GM21526 (cell line): ENCODE measurements at regions not wholly inside any gene's neighbourhood (a gene's known extent, or its start where the extent isn't known, plus 50 kb on each side); places are given as distances from the start of the nearest gene placed in this dataset.

Experiments used
- ATAC-seq: cut with Tn5 transposase; IDR thresholded peaks from one replicate; pipeline ENCODE4 v1.9.1; 2021; ENCODE audit warnings: moderate library complexity; ENCODE audit not compliant: unreplicated experiment, low FRiP score

DNA sequence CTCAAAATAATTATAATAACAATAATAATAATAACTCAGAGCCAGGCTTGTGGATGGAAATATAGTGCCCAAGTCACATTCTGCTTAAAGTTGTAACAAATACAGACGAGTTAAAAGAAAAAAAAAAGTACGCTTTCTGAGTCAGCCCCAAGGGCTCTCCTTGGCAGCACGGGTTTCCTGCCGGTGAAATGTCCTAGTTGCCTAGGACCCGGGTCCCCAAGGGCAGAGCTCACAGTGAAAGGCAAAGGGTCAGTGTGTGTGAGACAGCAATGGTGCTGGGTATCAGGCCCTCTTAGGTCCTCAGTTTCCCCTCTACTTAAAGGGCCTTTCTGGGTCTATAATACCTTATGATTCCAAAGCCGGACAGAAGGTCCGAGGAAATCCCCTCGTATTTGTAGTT, 96.3 kb upstream of the CLMN start:
- no peak for ATAC-seq

DNA sequence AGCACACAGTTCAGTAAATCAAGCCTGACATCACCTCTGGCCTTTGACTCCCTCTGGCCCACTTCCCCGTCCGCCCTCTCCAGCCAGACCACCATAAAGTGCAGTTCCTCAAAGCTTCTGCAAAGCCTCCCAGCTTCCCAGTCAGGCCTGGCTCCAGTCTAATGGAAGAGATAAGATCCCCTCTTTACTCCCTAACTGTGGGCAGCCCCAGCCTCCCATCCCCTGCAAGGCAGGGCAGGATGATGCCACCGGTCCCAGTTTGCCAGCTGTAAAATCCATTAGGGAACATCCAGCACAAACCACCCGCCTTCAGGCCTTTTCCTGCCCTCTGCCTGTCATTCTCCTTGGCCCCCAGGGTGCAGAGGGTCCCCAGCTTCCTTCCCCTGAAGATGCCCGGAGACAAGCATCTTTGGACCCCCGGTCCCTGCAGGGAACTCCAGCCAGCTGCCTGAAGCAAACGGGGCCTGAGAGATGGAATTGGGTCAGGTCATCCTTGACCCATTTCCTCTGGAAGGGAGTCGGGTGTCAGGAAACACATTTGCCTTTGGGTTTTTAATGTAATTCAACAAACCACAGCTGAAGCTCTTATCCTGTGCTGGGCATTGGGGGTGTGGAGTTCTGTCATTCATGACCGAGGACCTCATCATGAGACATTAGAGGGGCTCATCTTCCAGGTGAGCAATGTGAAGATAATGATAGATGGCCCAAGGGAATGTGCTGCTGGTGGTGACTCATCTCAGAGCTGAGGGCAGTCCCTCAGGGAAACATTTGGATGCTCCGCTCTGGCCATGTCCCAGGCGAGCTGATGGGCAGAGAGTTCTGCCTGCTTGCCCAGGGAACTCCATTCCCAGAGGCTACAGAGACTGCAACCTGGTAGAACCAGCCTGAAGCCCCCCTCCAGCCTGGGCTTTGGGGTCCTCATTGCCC, 93.8 kb upstream of the CLMN start:
- no peak for ATAC-seq

DNA sequence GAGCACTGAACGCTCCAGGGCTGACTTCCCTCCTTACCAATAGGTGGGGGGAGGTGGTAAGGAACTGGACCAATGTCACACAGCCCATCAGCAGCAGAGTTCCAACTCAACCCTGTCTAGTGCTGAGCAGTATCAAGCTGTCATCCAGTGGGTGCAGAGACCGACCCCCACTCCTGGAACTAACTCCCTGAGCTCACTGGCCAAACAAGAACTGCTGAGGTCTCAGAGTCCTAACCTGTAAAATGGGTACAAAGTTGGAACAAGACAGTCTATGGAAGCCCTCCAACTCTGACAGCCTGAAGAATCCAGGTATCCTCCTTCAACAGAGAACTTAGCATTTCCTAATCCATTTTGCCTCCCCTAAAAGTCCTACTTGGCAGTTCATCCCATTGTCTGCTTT, 91.1 kb upstream of the CLMN start:
- no peak for ATAC-seq

DNA sequence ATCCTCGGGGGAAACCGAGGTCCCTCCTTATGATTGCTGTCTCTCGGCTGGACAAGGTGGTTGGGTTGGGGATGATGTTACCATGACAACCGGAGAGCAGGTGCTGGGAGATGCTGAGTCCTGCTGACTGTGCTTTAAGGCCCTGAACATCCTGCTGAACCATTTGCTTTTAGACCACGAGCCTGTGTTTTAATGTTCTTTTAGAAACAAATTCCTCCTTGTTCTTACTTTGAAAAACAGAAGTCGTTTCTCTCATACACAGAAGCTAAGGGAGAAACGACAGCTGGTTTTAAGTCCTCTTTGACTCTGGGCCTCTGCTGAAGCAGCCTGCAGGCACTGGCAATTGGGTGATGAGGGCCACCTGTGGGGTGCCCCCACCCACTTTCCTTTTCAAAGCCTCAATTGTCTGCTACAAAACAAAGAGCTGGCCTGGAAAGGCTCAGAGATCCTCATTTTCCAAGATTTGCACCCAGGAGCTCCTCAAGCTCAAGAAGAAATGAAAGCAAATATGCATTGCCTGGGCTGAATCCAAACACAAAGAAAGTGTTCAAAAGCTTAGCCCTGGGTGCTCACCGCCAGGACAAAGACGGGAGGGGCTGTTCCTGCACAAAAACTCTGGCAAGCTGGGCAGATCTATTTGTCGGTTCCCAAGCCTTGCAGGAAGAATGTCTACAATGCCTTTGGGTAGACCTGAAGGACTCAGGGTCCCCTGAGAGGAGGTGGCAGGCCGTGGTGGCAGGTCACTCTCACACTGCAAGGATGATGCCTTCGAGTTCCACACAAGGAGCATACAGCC, 90.0 kb upstream of the CLMN start:
- ATAC-seq = no peak

DNA sequence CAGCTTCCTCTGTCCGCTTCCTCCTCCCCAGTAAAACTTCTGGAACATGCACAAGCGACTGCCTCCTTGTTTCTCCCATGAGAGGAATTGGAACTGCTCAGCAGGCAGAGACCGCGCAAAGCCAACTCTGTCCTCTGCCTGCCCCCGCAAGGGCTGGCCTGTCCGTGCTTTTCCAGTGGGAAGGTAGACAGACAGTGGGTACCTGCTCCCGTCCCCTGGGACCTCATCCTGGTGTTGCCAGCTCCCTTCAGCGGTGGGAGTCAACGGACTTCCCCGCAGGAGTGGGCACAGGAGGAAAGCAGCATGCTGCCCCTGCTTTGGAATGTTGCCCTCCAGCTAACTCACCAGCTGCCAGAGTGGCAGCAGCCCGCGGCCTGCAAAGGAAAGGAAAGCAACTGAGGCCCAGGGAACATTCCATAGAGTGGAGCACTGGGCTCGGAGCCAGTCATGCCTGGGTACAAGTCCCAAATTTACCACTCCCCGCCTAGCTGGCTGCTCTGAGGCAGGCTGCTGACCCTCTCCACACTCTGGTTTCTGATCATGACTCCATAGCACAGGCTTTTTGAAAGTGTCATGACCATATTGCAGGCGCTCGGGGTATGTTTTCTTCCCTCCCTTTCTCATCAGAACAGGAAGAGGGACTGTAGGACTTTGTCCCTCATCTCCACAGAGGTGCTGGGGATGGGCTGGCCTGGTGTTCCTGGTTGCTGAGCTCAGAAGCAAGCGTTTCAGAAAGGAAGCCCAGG, 89.2 kb upstream of the CLMN start:
- ATAC-seq = no peak

DNA sequence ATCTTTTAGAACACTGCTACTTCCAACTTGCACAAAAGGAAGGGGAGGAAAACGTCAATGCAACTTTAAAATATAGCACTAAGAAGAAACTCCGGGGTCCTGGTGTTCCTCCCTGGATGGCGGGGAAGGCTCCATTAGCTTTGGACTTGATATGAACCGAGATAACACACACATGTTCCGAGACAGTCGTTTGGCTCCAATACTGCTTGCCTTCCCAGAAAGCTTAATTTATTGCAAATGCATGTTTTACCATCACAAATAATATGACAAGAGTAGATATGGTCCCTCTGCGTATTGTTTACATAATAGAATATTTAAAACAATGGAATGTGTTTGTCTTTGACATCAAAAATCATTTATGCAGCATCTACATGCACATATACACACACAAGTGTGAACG, 87.6 kb upstream of the CLMN start:
- no peak for ATAC-seq

DNA sequence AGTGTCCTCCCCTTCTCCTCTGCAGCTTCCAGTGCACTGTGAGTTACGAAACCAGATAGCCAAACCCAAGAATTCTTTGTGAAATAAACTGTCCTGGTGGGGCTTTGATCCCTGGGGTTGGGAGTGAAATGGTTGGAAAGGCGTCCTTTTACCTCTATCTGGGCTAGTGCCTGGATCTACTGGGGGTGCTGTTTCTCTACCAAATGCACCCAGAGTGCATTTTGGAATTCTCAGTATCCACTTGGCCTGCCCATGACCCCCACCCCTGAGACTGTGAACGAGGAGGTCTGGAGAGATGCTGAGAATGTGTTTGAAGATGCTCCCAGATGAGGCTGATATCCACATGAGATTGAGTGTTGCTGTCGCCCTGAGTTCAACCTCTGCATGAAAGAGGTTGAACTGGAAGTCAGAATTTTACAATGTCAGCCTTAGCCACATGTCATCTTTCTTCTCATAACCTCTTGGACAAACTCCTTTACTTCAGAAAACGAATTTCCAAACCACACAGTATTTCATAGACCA, 87.1 kb upstream of the CLMN start:
- no peak for ATAC-seq

DNA sequence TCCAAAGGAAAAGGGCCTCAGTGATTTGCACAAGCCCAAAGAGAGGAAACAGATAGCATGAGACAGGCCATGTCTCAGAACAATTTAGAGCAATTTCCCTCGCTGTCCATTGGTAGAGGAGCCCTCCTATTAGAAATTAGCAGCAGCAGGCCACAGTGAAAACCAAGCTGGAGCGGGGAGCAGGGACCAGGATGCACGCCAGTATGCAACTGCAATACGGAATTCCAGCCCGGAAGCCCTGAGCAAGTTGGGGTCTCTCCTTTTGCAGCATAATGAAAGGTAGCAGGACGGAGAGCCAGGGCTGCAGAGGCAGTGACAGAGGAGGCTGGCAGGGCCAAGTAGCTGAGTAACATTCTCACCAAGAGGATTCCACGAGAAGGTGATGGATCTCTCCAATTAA, 84.9 kb upstream of the CLMN start:
- ATAC-seq = no peak

DNA sequence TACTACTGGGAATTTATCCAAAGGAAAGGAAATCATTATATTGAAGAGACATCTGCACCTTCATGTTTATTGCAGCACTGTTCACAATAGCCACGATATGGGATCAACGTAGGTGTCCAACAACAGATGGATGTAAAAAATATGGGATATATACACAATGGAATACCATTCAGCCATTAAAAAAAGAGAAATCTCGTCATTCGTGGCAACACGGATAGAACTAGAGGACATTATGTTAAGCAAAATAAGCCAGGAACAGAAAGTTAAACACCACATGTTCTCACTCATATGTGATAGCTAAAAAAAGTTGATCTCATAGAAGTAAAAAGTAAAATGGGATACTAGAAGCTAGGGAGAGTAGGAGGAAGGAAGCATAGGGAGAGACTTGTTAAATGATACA, 82.9 kb upstream of the CLMN start:
- no peak for ATAC-seq

DNA sequence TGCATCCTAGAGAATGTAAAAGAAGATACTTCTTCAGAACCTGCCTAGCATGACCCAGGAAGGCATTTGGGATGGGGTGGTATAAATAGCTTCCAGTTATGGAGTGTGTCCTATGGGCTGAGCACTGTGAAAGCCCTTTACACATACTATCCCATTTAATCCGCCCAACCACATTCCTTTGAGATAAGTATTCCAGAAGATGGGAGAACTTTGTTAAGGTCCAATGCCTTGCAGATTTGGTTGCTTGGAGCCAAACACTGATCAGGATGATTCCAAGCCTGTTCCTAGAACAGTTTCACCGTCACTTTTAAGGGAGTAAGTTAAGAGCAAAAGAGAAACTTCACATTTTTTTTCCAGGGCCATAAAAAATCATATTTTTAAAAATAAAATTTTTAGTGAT, 82.5 kb upstream of the CLMN start:
- ATAC-seq = no peak

DNA sequence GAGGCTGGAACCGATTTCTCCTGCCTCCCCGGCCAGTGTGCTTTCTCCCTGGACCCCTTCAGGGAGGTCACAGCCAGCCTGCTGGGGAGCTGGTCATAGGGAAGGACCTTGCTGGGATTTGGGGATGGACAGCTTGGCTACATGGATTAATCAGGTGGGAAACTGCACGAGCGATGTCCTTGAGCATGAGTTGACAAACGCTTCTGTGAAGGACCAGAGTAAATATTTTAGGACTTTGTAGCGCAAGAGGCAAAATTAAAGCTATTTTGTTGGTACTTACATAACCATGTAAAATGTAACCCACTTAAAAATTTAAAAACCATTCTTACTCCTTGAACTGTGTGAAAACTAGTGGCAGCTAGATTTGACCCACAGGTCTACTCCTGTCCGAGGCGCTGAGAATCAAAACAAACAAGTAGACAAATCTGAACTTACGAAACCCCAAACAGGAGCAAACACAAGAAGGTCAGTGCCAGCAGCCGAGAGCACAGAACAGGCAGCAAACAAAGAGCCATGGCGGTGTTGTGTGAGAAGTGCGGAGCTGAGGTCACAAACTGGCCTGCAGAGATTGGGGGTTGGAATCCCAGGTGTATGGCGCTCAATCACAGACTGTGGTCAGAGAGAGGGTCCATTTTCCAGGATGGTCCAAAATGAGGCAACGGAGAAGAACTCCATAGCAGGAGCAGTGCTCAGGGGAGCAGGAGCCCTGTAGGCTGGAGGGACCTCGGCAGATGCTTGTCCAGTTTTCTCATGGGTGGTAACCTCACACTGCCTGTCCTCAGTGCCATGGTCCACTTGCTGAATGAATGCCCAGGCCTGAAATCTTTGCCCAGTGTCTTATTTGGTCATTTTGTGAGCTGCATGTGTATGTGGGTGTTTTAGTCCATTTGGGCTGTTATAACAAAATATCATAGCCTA, 79.2 kb upstream of the CLMN start:
- no peak for ATAC-seq

DNA sequence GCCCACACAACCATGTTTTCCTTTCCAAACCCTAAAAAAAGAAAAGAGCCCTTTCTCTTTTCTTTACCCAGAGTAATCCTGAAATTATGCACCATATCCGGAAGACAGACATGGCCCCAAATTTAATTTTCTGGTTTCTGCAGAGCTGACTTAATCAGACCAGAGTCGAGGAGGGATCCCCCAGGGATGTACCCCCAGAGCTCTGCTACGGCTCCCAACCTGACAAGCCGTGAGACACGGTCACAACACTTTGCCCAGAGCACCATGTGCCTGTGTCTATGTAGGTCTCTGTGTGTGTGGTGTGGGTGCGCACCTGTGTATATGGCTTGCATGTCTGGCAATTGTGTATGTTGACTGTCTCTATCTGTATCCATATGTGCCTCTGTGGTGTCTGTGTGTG, 77.6 kb upstream of the CLMN start:
- no peak for ATAC-seq

DNA sequence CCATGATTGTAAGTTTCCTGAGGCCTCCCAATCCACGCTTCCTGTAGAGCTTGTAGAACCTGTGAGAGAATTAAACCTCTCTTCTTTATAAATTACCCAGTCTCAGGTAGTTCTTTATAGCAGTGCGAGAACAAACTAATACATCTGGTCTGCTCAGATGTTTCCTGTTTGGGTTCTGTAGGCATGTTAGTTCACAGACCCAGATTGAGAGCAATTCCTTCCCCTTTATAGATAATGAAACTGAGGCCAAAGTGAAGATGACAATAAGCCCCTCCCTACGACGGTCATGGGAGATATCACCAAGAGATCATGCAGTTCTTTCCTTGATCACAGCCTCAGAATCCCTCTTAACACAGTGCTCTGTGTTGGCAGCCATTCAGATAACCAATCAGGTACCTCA, 76.5 kb upstream of the CLMN start:
- no peak for ATAC-seq

DNA sequence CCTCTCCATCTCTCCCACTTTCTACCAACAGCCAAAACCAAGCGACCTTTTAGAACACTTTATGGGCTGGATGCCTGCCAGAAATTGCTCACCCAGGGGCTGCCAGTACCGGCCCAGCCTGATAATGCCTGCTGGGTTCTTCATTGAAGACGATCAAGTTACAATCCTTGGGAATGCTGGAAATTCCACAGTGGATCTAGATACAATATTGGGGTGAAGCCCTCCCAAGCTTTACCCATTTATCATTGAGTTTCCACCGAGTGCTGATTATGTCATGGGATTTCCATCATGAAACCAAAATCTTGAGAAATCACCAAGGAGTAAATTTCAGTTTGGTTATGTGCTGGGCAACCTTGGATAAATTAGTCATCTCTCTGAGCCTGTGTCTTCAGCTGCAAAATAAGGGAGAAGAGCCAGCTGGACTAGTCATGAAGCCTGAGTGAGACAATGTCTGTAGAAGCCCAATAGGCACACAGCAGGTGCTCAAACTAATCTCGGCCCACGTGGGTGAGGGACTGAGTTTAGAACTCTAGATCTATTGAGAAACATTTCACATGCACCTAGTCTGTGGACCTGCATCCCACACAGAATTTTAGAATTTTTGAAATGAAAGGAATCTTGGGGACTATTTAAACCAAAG, 75.5 kb upstream of the CLMN start:
- no peak for ATAC-seq

DNA sequence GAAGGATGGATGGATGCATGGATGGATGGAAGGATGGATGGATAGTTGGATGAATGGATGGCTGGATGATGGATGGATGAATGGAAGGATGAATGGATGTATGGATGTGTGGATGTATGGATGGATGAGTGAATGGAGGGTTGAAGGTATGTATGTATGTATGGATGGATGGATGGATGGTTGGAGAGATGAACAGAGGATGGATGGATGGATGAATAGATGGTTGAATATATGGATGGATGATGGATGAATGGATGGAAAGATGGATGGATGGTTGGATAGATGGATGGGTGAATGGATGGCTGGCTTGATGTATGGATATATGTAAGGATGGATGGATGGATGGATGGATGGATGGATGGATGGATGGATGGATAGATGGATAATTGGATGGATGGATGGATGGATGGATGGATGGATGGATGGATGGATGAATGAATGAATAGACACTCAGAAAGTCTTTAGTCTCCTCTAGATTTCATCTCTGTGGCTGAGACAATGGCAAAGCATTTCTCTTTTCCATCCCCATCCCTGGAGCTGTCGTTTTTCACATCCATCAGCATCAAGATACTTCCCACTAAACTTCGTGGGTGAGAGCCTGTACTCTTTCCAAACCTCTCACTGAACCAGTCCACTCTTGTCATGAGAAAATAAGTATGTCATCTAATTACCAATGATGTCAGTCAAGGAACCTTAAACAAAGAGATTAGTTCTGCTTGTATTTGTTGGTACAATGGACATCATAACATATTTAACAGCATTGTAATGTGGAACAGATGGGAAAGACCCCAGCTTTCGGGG, 74.8 kb upstream of the CLMN start:
- ATAC-seq = no peak

DNA sequence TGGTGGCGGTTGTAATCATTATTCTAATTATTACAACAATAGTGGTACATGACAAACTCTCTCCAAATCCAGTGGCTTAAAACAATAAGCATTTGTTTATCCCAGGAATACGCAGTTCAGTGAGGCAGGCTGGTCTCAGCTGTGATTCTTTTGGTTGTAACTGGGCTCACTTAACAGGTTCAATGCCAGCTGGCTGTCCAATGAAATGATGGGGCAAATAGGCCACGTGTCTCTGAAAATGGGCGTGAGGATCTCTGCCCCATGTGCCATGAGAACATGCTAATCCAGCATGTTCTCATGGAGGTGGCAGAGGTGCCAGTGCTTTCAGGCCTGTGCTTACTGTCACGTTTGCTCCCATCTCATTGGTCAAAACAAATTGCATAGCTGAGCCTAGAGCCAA, 73.1 kb upstream of the CLMN start:
- no peak for ATAC-seq

DNA sequence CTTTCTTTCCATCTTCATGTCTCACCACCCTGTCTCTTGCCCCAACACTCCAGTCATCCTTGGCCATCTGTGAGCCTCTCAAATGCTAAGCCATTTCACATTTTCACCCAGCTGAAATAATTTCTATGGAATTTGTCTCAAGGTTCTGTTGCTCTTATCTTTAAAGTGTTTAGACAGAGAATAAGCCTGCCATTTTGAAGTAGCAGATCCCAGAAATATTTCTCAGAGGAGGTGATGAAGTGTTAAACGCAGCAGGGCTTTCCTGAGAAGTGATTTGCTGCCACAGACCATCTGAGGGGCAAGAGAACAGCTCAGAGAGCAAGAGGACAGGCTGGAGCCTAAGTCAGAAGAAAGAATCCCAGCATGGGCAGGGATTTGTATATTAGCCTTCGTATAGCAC, 71.6 kb upstream of the CLMN start:
- no peak for ATAC-seq

DNA sequence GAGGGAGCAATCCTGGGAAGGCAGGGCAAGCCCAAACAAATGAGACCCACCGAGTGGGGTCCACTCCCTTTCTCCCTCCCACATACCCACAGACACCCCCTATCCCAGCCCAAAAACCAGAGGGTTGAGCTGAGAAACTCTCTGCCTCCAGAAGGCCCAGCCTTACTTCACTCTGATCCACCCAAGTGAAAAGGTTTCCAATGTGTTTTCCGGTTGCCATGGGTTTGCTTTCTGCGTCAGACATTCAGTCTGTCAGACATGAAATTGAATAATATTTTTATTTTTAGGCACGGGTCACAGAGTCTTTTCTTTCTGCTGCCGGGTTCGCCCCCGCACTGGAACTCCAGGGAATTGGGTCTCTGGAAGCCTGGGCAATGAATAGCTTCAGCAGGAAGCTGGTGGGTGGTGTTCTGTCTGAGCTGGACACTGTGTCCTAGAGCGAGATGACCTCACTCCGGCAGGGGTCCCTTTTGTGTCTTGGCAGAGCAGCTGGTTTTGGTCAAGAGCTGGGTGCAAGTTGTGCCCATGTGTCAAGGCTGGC, 69.8 kb upstream of the CLMN start:
- ATAC-seq = no peak
